Activated T-cell treated with anti-CD3 and anti-CD28 coated beads, Interleukin-2, amount 50 U/mL, for 72 hours (primary cell): ENCODE measurements at regions not wholly inside any gene's neighbourhood (a gene's known extent, or its start where the extent isn't known, plus 50 kb on each side); places are given as distances from the start of the nearest gene placed in this dataset.

Source experiments
- ATAC-seq, 2 donors: fragments of 150-1000 bp; cut with Tn5 transposase; replicated peaks in 1 of 2; 2 replicates each; pipeline ENCODE4 v1.10.0; 2021; ENCODE audit warnings: moderate library complexity in 2 of 2, mild to moderate bottlenecking in 1 of 2
- DNase-seq, 2 donors: peaks; one replicate each; pipeline ENCODE4 v3.0.0; 2021 to 2022; ENCODE audit warnings: mixed read lengths in 1 of 2
- H3K27ac Mint-ChIP-seq: one replicate; pipeline ENCODE4 v1.8.0; 2022; ENCODE audit warnings: mild to moderate bottlenecking, moderate library complexity, mixed read lengths
- H3K27me3 Mint-ChIP-seq: one replicate; pipeline ENCODE4 v1.8.0; 2022; ENCODE audit warnings: low read depth, mixed read lengths
- H3K36me3 Mint-ChIP-seq, 2 donors: one replicate each; pipeline ENCODE4 v1.8.0; 2022; ENCODE audit warnings: mixed read lengths in 2 of 2, mild to moderate bottlenecking in 1 of 2; ENCODE audit not compliant: insufficient read depth in 2 of 2
- H3K4me1 Mint-ChIP-seq: one replicate; pipeline ENCODE4 v1.8.0; 2022; ENCODE audit warnings: low read depth, mixed read lengths
- H3K4me3 Mint-ChIP-seq, 2 donors: one replicate each; pipeline ENCODE4 v1.8.0; 2022; ENCODE audit warnings: mild to moderate bottlenecking in 2 of 2, mixed read lengths in 2 of 2, moderate library complexity in 2 of 2
- H3K9me3 Mint-ChIP-seq, 2 donors: one replicate each; pipeline ENCODE4 v1.8.0; 2022; ENCODE audit warnings: mixed read lengths in 2 of 2

GRCh38 chr12:58189893-58190292 lies 248.5 kb downstream of the ATP23 start:
- Mint-ChIP-seq H3K9me3 (peaks cover 0 to 2% of the 10 kb centered on the region in 2 donors), H3K4me3 (no peak overlapping the region), H3K27ac (no peak overlapping the region), H3K27me3 (no peaks in the 10 kb centered on the region), H3K36me3 (no peaks in the 10 kb centered on the region), H3K4me1 (no peaks in the 10 kb centered on the region)
- no peak for DNase-seq
- no peak for ATAC-seq

GRCh38 chr12:58190618-58191017 lies 249.3 kb downstream of the ATP23 start:
- Mint-ChIP-seq H3K36me3 (no peaks in the 10 kb centered on the region), H3K4me3 (no peak overlapping the region), H3K27ac (no peak overlapping the region), H3K4me1 (no peaks in the 10 kb centered on the region), H3K9me3 (peaks cover 0 to 2% of the 10 kb centered on the region in 2 donors), H3K27me3 (no peaks in the 10 kb centered on the region)
- no peak for ATAC-seq
- no peak for DNase-seq

DNA sequence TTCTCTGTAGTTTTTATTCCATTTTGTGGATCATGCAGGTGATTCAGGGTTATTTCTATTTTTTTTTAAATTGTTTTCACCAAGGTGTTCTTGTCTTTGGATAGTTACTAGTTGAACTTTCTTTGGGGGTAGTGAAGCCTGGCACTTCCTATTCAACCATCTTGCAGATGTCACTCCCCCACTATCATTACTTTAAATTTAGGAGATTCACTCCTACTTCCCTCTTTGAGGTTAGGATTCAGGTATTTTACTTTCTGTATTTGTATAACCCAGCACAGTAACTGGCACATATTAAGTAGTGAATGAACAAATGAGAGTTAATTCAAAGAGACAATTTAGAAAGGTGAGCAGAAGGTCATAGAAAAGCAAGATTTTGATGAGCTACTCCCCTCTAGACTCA lies 255.6 kb downstream of the ATP23 start:
- Mint-ChIP-seq H3K27me3 (no peaks in the 10 kb centered on the region), H3K9me3 (no peaks in the 10 kb centered on the region), H3K4me3 (no peak overlapping the region), H3K36me3 (no peaks in the 10 kb centered on the region), H3K27ac (no peak overlapping the region), H3K4me1 (no peaks in the 10 kb centered on the region)
- DNase-seq (no peak), ATAC-seq (no peak)

DNA sequence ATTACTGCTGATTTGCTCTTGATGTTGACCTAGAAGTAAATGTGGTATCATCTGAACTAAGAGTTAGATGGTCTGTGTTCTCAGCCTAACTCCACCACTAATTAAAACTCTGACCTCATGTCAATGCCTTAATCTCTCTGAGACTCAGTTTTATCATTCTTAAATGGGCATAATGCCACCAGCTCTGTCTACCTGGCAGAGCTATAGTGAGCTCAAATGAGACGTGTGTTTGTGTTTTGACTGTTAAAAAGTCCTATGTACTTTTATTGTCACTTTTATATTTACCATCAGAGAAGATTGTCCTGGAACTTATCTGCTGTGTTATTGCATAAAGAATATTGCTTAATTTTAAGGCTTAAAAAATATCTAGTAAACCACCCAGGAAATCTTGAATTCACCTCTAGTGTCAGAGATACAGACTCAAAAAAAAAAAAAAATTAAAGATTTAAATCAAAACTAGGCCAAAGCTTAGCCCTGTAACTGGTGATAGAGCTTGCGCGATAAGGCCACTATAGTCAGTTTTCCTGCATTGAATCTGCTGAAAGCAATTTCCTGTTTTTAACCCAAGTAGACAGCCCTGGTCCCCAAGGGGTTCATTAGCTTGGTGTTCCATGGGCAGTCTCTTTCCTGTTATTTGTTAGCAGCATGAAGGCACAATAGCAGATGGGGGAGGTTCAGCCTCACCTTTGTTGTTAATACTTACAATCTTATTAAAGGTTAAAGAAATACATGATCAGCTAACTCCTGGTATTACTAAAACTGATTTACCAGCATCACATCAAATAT lies 261.8 kb downstream of the ATP23 start:
- H3K27me3 Mint-ChIP-seq, result no peaks in the 10 kb centered on the region
- no peaks in the 10 kb centered on the region for H3K9me3 Mint-ChIP-seq
- DNase-seq, result no peak
- ATAC-seq, result no peak
- H3K27ac Mint-ChIP-seq, result no peak overlapping the region
- no peaks in the 10 kb centered on the region for H3K4me1 Mint-ChIP-seq
- no peak overlapping the region for H3K4me3 Mint-ChIP-seq
- H3K36me3 Mint-ChIP-seq, result no peaks in the 10 kb centered on the region

DNA sequence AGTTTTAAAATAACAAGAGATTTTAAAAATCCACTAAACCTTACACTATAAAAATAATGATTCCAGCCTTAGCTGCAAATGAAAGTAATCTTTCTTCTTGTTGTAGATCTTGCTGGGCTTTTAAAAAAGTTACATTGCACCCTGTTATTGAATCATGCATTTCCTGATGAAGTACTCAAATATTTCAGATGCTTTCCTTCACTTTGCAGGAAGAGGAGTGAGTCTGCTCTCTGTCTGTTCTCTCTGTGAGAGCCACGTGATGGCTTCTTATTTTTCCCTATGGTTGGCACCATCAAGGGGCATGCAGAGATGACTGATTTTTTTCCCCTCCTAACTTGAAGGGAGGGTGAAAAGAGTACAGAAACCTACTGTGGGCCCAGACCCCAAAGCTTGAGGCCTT lies 262.7 kb downstream of the ATP23 start:
- no peak overlapping the region for H3K27ac Mint-ChIP-seq
- no peaks in the 10 kb centered on the region for H3K36me3 Mint-ChIP-seq
- no peak for DNase-seq
- no peak overlapping the region for H3K4me3 Mint-ChIP-seq
- H3K27me3 Mint-ChIP-seq, result no peaks in the 10 kb centered on the region
- H3K4me1 Mint-ChIP-seq, result no peaks in the 10 kb centered on the region
- H3K9me3 Mint-ChIP-seq, result no peaks in the 10 kb centered on the region
- ATAC-seq, result no peak

DNA sequence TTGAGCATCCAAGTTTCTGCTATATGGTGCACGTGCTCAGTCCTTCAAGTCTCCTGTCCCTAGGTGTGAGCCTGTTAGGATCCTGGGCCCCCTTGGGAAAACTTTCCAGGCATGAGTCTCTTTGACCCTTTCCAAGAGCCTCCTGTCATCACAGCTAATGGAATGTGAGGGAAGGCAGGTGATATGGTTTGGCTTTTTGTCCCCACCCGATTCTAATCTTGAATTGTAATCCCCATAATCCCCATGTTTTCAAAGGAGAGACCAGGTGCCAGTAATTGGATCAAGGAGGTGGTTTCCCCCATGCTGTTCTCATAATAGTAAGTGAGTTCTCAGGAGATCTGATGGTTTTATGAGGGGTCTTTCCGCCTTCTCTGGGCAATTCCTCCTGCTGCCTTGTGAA lies 265.5 kb downstream of the ATP23 start:
- DNase-seq, result no peak
- ATAC-seq, result no peak
- H3K36me3 Mint-ChIP-seq, result no peaks in the 10 kb centered on the region
- H3K9me3 Mint-ChIP-seq, result no peaks in the 10 kb centered on the region
- no peak overlapping the region for H3K27ac Mint-ChIP-seq
- H3K4me1 Mint-ChIP-seq, result no peaks in the 10 kb centered on the region
- H3K4me3 Mint-ChIP-seq, result no peak overlapping the region
- H3K27me3 Mint-ChIP-seq, result no peaks in the 10 kb centered on the region

- no peak overlapping the region for H3K27ac Mint-ChIP-seq
- no peak for ATAC-seq
Observed at GRCh38 chr12:58211211-58211610, 269.8 kb downstream of the ATP23 start.

GRCh38 chr12:58217130-58217529 lies 275.8 kb downstream of the ATP23 start:
- Mint-ChIP-seq H3K27me3 (no peaks in the 10 kb centered on the region), H3K36me3 (no peaks in the 10 kb centered on the region), H3K4me1 (no peaks in the 10 kb centered on the region), H3K9me3 (no peaks in the 10 kb centered on the region), H3K4me3 (no peak overlapping the region), H3K27ac (no peak overlapping the region)
- ATAC-seq (no peak), DNase-seq (no peak)

More at GRCh38 chr12:58211211-58211610, 269.8 kb downstream of the ATP23 start:
- no peaks in the 10 kb centered on the region for H3K27me3 Mint-ChIP-seq
- no peaks in the 10 kb centered on the region for H3K4me1 Mint-ChIP-seq
- H3K9me3 Mint-ChIP-seq, result no peaks in the 10 kb centered on the region
- H3K36me3 Mint-ChIP-seq, result no peaks in the 10 kb centered on the region
- no peak for DNase-seq
- no peak overlapping the region for H3K4me3 Mint-ChIP-seq

DNA sequence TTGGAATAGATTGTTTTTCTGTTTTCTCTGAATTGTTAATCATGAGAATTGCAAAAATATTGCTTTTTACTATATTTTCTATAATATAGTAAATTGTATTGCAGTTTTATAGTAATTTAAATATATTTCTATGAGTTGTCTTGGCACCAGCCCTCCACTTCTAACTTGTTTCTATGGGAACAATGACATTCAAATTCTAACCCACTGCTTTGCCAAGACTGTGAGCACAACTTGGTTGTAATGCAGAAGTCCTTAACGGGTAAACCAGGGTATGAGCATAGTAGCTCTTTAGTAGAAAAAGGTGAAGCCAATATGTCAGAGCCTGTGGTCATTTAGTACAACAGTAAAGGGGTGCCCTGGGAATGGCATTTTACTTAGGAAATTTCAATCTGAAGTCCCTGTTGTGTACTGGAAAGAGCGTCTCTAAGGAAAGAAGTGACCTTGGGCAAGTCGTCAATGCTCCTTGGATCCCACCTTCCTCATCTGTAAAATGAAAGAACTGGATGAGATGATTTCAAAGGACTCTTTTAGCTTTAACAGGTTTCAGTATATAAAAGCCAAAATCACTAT lies 283.3 kb downstream of the ATP23 start:
- Mint-ChIP-seq H3K9me3 (no peaks in the 10 kb centered on the region), H3K36me3 (no peaks in the 10 kb centered on the region), H3K27me3 (no peaks in the 10 kb centered on the region), H3K4me3 (no peak overlapping the region), H3K27ac (no peak overlapping the region), H3K4me1 (no peaks in the 10 kb centered on the region)
- no peak for DNase-seq
- ATAC-seq, result no peak

GRCh38 chr12:58225203-58225877 lies 284.0 kb downstream of the ATP23 start:
- DNase-seq (no peak), ATAC-seq (no peak)
- no peaks in the 10 kb centered on the region for H3K27me3 Mint-ChIP-seq
- H3K36me3 Mint-ChIP-seq, result no peaks in the 10 kb centered on the region
- no peaks in the 10 kb centered on the region for H3K4me1 Mint-ChIP-seq
- no peak overlapping the region for H3K4me3 Mint-ChIP-seq
- H3K27ac Mint-ChIP-seq, result no peak overlapping the region
- no peaks in the 10 kb centered on the region for H3K9me3 Mint-ChIP-seq

- Mint-ChIP-seq H3K36me3 (no peaks in the 10 kb centered on the region), H3K9me3 (no peaks in the 10 kb centered on the region), H3K27ac (no peak overlapping the region), H3K4me1 (no peaks in the 10 kb centered on the region), H3K27me3 (no peaks in the 10 kb centered on the region), H3K4me3 (no peak overlapping the region)
- ATAC-seq (no peak), DNase-seq (no peak)
Observed at GRCh38 chr12:58233886-58234285, 292.5 kb downstream of the ATP23 start.

DNA sequence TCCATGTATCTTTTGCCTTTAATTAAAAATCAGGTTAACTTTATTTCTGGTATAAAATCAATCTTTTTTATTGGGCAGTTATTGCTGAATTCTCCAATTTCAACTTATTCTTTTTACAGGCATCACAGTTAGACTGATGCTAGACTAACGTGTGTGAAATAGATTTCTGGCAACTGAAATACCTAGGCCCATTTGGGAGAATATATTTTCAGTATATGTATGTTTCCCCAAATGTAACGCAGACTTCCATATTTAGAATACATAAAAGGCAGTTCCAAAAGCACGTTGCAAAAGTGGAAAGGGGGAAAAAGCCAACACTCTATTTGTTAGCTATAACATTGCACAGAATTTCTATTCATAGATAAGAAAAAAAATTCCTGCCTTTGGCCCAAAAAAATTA lies 297.0 kb downstream of the ATP23 start:
- Mint-ChIP-seq H3K4me1 (no peaks in the 10 kb centered on the region), H3K36me3 (no peaks in the 10 kb centered on the region), H3K9me3 (no peaks in the 10 kb centered on the region), H3K27me3 (peaks cover 6% of the 10 kb centered on the region), H3K27ac (no peak overlapping the region), H3K4me3 (no peak overlapping the region)
- no peak for DNase-seq
- ATAC-seq, result no peak

- no peak for ATAC-seq
- Mint-ChIP-seq H3K27me3 (peaks cover 6% of the 10 kb centered on the region), H3K27ac (no peak overlapping the region), H3K36me3 (no peaks in the 10 kb centered on the region), H3K9me3 (no peaks in the 10 kb centered on the region), H3K4me3 (no peak overlapping the region), H3K4me1 (no peaks in the 10 kb centered on the region)
- DNase-seq, result no peak
Observed at GRCh38 chr12:58241099-58241498, 299.7 kb downstream of the ATP23 start.
